GM12878 (cell line): ENCODE measurements at regions not wholly inside any gene's neighbourhood (a gene's known extent, or its start where the extent isn't known, plus 50 kb on each side); places are given as distances from the start of the nearest gene placed in this dataset.

ENCODE experiments used
- CBX3 ChIP-seq: fragments of 200-600 bp; sonication (generic); IDR thresholded peaks from 2 replicates; pipeline ENCODE4 v1.6.1; 2016; ENCODE audit warnings: low read depth, borderline replicate concordance
- ETV6 ChIP-seq, 2 experiments: fragments of 450-650 bp in 1 of 2; IDR thresholded peaks in 1 of 2; conservative IDR thresholded peaks in 1 of 2; 2 replicates each; pipeline ENCODE4 v1.6.1; 2014; ENCODE audit warnings: antibody characterized with exemption in 1 of 2, borderline replicate concordance in 1 of 2, low read depth in 1 of 2, mild to moderate bottlenecking in 1 of 2, moderate library complexity in 1 of 2
- EZH2 ChIP-seq: IDR thresholded peaks from 2 replicates; pipeline ENCODE4 v1.6.1; 2012; ENCODE audit warnings: low read depth, mild to moderate bottlenecking, control low read depth, inconsistent platforms, low read length, borderline replicate concordance; ENCODE audit not compliant: control insufficient read depth
- GABPA ChIP-seq: IDR thresholded peaks from 2 replicates; pipeline ENCODE4 v1.6.1; 2014; ENCODE audit warnings: antibody characterized with exemption, low read depth, mild to moderate bottlenecking, inconsistent platforms
- HDAC6 ChIP-seq: fragments of 200-600 bp; sonication (generic); IDR thresholded peaks from one replicate; pipeline ENCODE4 v1.8.0; 2017; ENCODE audit warnings: antibody characterized with exemption; ENCODE audit not compliant: unreplicated experiment
- HDGF ChIP-seq: fragments of 450-650 bp; IDR thresholded peaks from 2 replicates; pipeline ENCODE4 v1.6.1; 2016; ENCODE audit warnings: antibody characterized with exemption
- IKZF2 ChIP-seq, 2 experiments: fragments of 450-650 bp; IDR thresholded peaks; 2 replicates each; pipeline ENCODE4 v1.6.1; 2017; ENCODE audit warnings: mild to moderate bottlenecking in 2 of 2, moderate library complexity in 2 of 2
- MEF2B ChIP-seq: fragments of 450-650 bp; IDR thresholded peaks from 2 replicates; pipeline ENCODE4 v1.6.1; 2018; ENCODE audit warnings: mild to moderate bottlenecking, moderate library complexity; ENCODE audit not compliant: partially characterized antibody, poor library complexity, severe bottlenecking
- SMC3 ChIP-seq: IDR thresholded peaks from 2 replicates; pipeline ENCODE4 v1.6.1; 2011; ENCODE audit warnings: low read length, improper control_type of control experiment, borderline replicate concordance
- SREBF2 ChIP-seq: IDR thresholded peaks from 2 replicates; pipeline ENCODE4 v1.6.1; 2012; ENCODE audit warnings: mild to moderate bottlenecking, low read length
- SUZ12 ChIP-seq: fragments of 200-600 bp; sonication (generic); IDR thresholded peaks from one replicate; pipeline ENCODE4 v1.6.1; 2018; ENCODE audit warnings: antibody characterized with exemption, mild to moderate bottlenecking; ENCODE audit not compliant: unreplicated experiment
- YY1 ChIP-seq: IDR thresholded peaks from 2 replicates; pipeline ENCODE4 v1.6.1; 2011; ENCODE audit warnings: low read depth, mild to moderate bottlenecking, low read length
- ZBED1 ChIP-seq: IDR thresholded peaks from 2 replicates; pipeline ENCODE4 v1.6.1; 2016; ENCODE audit warnings: borderline replicate concordance
- TF ChIP-seq, protein P1 (sequence below): IDR thresholded peaks from 2 replicates; pipeline ENCODE4 v1.6.1; 2012; ENCODE audit warnings: low read depth, low read length, improper control_type of control experiment
- TF ChIP-seq, protein P2 (sequence below): fragments of 450-650 bp; IDR thresholded peaks from 2 replicates; pipeline ENCODE4 v1.6.1; 2014; ENCODE audit warnings: mild to moderate bottlenecking
- TF ChIP-seq, protein P3 (sequence below): fragments of 450-650 bp; IDR thresholded peaks from 2 replicates; pipeline ENCODE4 v1.6.1; 2016; ENCODE audit warnings: mild to moderate bottlenecking
- TF ChIP-seq, protein P4 (sequence below): IDR thresholded peaks from 2 replicates; pipeline ENCODE4 v1.6.1; 2011; ENCODE audit warnings: low read depth, mild to moderate bottlenecking, low read length, moderate library complexity, borderline replicate concordance; ENCODE audit errors: extremely low read depth
- TF ChIP-seq, protein P5 (sequence below), 3 experiments: IDR thresholded peaks in 2 of 3; conservative IDR thresholded peaks in 1 of 3; 2 replicates each; pipeline ENCODE4 v1.5.1; 2011; ENCODE audit warnings: low read depth in 3 of 3, low read length in 3 of 3, mild to moderate bottlenecking in 3 of 3, control low read depth in 2 of 3, moderate library complexity in 2 of 3, inconsistent platforms in 1 of 3, mixed read lengths in 1 of 3; ENCODE audit not compliant: control insufficient read depth in 2 of 3, insufficient read depth in 1 of 3; ENCODE audit errors: extremely low read depth in 1 of 3

DNA sequence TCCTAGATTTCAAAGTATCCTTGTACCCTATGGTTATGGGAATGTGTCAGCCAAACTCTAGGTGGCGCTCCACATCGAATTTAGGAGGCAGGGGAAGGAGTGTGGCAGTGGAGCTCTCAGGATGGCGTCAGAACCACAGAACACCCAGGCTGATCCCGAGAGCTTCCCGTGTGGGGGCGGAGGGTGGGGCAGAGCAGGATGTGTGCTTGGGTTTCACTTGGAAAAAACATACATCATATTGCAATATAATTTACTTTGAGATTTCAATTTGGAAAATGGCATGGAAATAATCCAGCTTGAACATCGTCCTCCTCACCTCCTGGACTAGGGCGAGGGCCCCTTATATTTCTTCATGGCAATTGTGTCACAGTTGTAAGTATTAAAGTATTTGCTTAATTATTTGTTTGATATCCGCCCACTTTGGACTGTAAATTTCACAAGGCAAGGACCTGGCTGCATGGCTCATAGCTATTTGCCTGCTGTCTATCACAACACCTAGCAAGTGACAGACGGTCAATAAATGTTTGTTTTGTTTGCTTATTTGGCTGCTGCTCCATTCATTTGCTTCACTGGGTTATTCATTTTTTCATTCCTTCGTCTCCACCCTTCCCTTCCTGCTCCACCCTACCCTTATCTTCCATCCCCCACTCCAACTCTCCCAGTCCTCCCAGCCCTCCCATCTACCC, 221.5 kb upstream of the HMGA2 start (continued):
- no peak for TF ChIP-seq MEF2B
- TF ChIP-seq CBX3: no peak
- TF ChIP-seq, protein P1, sequence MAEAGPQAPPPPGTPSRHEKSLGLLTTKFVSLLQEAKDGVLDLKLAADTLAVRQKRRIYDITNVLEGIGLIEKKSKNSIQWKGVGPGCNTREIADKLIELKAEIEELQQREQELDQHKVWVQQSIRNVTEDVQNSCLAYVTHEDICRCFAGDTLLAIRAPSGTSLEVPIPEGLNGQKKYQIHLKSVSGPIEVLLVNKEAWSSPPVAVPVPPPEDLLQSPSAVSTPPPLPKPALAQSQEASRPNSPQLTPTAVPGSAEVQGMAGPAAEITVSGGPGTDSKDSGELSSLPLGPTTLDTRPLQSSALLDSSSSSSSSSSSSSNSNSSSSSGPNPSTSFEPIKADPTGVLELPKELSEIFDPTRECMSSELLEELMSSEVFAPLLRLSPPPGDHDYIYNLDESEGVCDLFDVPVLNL: 0 out of 2 replicates have a peak, but pooled peaks have one; percentile 26
- TF ChIP-seq ZBED1: no peak
- TF ChIP-seq SREBF2: no peak
- TF ChIP-seq, protein P2, sequence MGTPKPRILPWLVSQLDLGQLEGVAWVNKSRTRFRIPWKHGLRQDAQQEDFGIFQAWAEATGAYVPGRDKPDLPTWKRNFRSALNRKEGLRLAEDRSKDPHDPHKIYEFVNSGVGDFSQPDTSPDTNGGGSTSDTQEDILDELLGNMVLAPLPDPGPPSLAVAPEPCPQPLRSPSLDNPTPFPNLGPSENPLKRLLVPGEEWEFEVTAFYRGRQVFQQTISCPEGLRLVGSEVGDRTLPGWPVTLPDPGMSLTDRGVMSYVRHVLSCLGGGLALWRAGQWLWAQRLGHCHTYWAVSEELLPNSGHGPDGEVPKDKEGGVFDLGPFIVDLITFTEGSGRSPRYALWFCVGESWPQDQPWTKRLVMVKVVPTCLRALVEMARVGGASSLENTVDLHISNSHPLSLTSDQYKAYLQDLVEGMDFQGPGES: no peak
- peak; percentile 83 for TF ChIP-seq SMC3
- no peak for TF ChIP-seq ETV6 (conservative IDR thresholded peaks at IDR 0.05 in 1 of 2, IDR thresholded peaks at IDR 0.05 in 1 of 2; ENCODE audit: borderline replicate concordance in 1 of 2, low read depth in 1 of 2)
- no peak for TF ChIP-seq EZH2
- no peak for TF ChIP-seq GABPA
- TF ChIP-seq, protein P3, sequence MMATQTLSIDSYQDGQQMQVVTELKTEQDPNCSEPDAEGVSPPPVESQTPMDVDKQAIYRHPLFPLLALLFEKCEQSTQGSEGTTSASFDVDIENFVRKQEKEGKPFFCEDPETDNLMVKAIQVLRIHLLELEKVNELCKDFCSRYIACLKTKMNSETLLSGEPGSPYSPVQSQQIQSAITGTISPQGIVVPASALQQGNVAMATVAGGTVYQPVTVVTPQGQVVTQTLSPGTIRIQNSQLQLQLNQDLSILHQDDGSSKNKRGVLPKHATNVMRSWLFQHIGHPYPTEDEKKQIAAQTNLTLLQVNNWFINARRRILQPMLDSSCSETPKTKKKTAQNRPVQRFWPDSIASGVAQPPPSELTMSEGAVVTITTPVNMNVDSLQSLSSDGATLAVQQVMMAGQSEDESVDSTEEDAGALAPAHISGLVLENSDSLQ: no peak
- TF ChIP-seq IKZF2 (IDR thresholded peaks at IDR 0.05): no peak
- TF ChIP-seq, protein P4, sequence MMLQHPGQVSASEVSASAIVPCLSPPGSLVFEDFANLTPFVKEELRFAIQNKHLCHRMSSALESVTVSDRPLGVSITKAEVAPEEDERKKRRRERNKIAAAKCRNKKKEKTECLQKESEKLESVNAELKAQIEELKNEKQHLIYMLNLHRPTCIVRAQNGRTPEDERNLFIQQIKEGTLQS: no peak
- no peak for TF ChIP-seq HDGF
- TF ChIP-seq YY1: 0 out of 2 replicates have a peak, but pooled peaks have one; percentile 23
- no peak for TF ChIP-seq SUZ12
- TF ChIP-seq HDAC6: no peak
- TF ChIP-seq, protein P5, sequence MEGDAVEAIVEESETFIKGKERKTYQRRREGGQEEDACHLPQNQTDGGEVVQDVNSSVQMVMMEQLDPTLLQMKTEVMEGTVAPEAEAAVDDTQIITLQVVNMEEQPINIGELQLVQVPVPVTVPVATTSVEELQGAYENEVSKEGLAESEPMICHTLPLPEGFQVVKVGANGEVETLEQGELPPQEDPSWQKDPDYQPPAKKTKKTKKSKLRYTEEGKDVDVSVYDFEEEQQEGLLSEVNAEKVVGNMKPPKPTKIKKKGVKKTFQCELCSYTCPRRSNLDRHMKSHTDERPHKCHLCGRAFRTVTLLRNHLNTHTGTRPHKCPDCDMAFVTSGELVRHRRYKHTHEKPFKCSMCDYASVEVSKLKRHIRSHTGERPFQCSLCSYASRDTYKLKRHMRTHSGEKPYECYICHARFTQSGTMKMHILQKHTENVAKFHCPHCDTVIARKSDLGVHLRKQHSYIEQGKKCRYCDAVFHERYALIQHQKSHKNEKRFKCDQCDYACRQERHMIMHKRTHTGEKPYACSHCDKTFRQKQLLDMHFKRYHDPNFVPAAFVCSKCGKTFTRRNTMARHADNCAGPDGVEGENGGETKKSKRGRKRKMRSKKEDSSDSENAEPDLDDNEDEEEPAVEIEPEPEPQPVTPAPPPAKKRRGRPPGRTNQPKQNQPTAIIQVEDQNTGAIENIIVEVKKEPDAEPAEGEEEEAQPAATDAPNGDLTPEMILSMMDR (IDR thresholded peaks at IDR 0.05 in 2 of 3, conservative IDR thresholded peaks at IDR 0.05 in 1 of 3; ENCODE audit: control insufficient read depth in 2 of 3, extremely low read depth in 1 of 3, insufficient read depth in 1 of 3, low read depth in 3 of 3, low read length in 3 of 3): peak; percentile 68 to 73 (median 70)
